Gastrocnemius medialis (tissue), 4 donors: ENCODE measurements at regions not wholly inside any gene's neighbourhood (a gene's known extent, or its start where the extent isn't known, plus 50 kb on each side); places are given as distances from the start of the nearest gene placed in this dataset.

ENCODE experiments used
- ATAC-seq, 2 donors: fragments of 150-250 bp; one replicate each; pipeline ENCODE4 v1.9.1; 2016
- DNase-seq, 2 donors: peaks; one replicate each; pipeline ENCODE4 v3.0.0-alpha.2; 2019
- H3K27ac ChIP-seq, 4 donors: fragments of 200-600 bp; sonication (generic); 1 replicate in 1 of 4; 2 replicates in 3 of 4; pipeline ENCODE4 v1.5.1; 2016 to 2018; ENCODE audit warnings: mild to moderate bottlenecking in 2 of 4, moderate library complexity in 1 of 4
- H3K27me3 ChIP-seq, 3 donors: fragments of 200-600 bp; sonication (generic) in 2 of 3; 1 replicate in 1 of 3; 2 replicates in 2 of 3; pipeline versions ENCODE4 v1.5.1 to v1.6.0; 2016 to 2019; ENCODE audit warnings: mild to moderate bottlenecking in 1 of 3, moderate library complexity in 1 of 3
- H3K36me3 ChIP-seq, 2 donors: fragments of 200-600 bp; sonication (generic) in 1 of 2; one replicate each; pipeline ENCODE4 v1.5.1; 2017 to 2018
- H3K4me1 ChIP-seq, 2 donors: fragments of 200-600 bp; sonication (generic) in 1 of 2; one replicate each; pipeline ENCODE4 v1.5.1; 2016 to 2017; ENCODE audit warnings: mild to moderate bottlenecking in 2 of 2
- H3K4me3 ChIP-seq, 4 donors: fragments of 200-600 bp; sonication (generic) in 3 of 4; 1 replicate in 1 of 4; 2 replicates in 3 of 4; pipeline ENCODE4 v1.5.1; 2016 to 2019; ENCODE audit warnings: mild to moderate bottlenecking in 2 of 4
- H3K9me3 ChIP-seq, 3 donors: fragments of 200-600 bp; sonication (generic) in 2 of 3; 1 replicate in 1 of 3; 2 replicates in 2 of 3; pipeline ENCODE4 v1.5.1; 2016 to 2019
- CTCF ChIP-seq, 5 experiments: fragments of 450-650 bp in 3 of 5; fragments of 200-600 bp in 2 of 5; sonication (generic) in 2 of 5; IDR thresholded peaks in 4 of 5; conservative IDR thresholded peaks in 1 of 5; 1 replicate in 4 of 5; 2 replicates in 1 of 5; pipeline ENCODE4 v1.5.1; 2016 to 2019; ENCODE audit warnings: antibody characterized with exemption in 5 of 5, mild to moderate bottlenecking in 3 of 5, moderate library complexity in 3 of 5
- POLR2A ChIP-seq, 2 donors: fragments of 450-650 bp; IDR thresholded peaks; one replicate each; pipeline ENCODE4 v1.6.1; 2017; ENCODE audit warnings: antibody characterized with exemption in 2 of 2, mild to moderate bottlenecking in 2 of 2, moderate library complexity in 2 of 2
- in situ Hi-C, 4 donors: fragments of 200-750 bp; cut with MboI; loops; one replicate each; pipeline versions ENCODE4 v1.15.0 to v1.8.0; 2017; ENCODE audit warnings: low sequenced_read_pairs in 4 of 4
- intact Hi-C: fragments of 100-400 bp; cut with DNase I; formaldehyde crosslinking; loops from one replicate; pipeline ENCODE4 v1.15.1; 2023; ENCODE audit warnings: low total_unique reads

- Histone ChIP-seq H3K36me3 (no peaks in the 10 kb centered on the region), H3K4me3 (no peak overlapping the region), H3K4me1 (no peaks in the 10 kb centered on the region), H3K9me3 (no peaks in the 10 kb centered on the region), H3K27ac (no peak overlapping the region), H3K27me3 (no peaks in the 10 kb centered on the region)
- in situ Hi-C loops = no loop called here
- intact Hi-C loops = no loop called here
- no peak for TF ChIP-seq POLR2A (IDR thresholded peaks at IDR 0.05)
- TF ChIP-seq CTCF (IDR thresholded peaks at IDR 0.05 in 4 of 5, conservative IDR thresholded peaks at IDR 0.05 in 1 of 5) = no peak
- DNase-seq = no peak
- no peak for ATAC-seq
These were observed 214.5 kb downstream of the KIT start for GRCh38 chr4:54872261-54872660.

- Histone ChIP-seq H3K9me3 (no peaks in the 10 kb centered on the region), H3K27me3 (no peaks in the 10 kb centered on the region), H3K27ac (no peak overlapping the region), H3K4me1 (no peaks in the 10 kb centered on the region), H3K4me3 (no peak overlapping the region), H3K36me3 (no peaks in the 10 kb centered on the region)
- DNase-seq (no peak), ATAC-seq (no peak)
- intact Hi-C loops = no loop called here
- in situ Hi-C loops = no loop called here
- TF ChIP-seq POLR2A (IDR thresholded peaks at IDR 0.05) (no peak), CTCF (IDR thresholded peaks at IDR 0.05 in 4 of 5, conservative IDR thresholded peaks at IDR 0.05 in 1 of 5) (no peak)
These were observed 206.0 kb downstream of the KIT start for GRCh38 chr4:54863571-54864255.

GRCh38 chr4:54861201-54861600 lies 203.4 kb downstream of the KIT start:
- in situ Hi-C loops (no loop called here), intact Hi-C loops (no loop called here)
- DNase-seq (no peak), ATAC-seq (no peak)
- Histone ChIP-seq H3K27me3 (no peaks in the 10 kb centered on the region), H3K9me3 (no peaks in the 10 kb centered on the region), H3K27ac (no peak overlapping the region), H3K36me3 (no peaks in the 10 kb centered on the region), H3K4me1 (no peaks in the 10 kb centered on the region), H3K4me3 (no peak overlapping the region)
- TF ChIP-seq CTCF (IDR thresholded peaks at IDR 0.05 in 4 of 5, conservative IDR thresholded peaks at IDR 0.05 in 1 of 5) = no peak
- no peak for TF ChIP-seq POLR2A (IDR thresholded peaks at IDR 0.05)

- in situ Hi-C loops (no loop called here), intact Hi-C loops (no loop called here)
- no peaks in the 10 kb centered on the region for H3K9me3 ChIP-seq
- TF ChIP-seq POLR2A (IDR thresholded peaks at IDR 0.05) = no peak
- no peaks in the 10 kb centered on the region for H3K36me3 ChIP-seq
- no peak overlapping the region for H3K4me3 ChIP-seq
- no peaks in the 10 kb centered on the region for H3K27me3 ChIP-seq
- no peaks in the 10 kb centered on the region for H3K4me1 ChIP-seq
- DNase-seq (no peak), ATAC-seq (no peak)
- H3K27ac ChIP-seq = no peak overlapping the region
These were observed 197.6 kb downstream of the KIT start for GRCh38 chr4:54855191-54855854.

GRCh38 chr4:54852602-54853001 lies 194.8 kb downstream of the KIT start:
- Histone ChIP-seq H3K4me1 (no peaks in the 10 kb centered on the region), H3K4me3 (no peak overlapping the region), H3K9me3 (no peaks in the 10 kb centered on the region), H3K27ac (no peak overlapping the region), H3K36me3 (no peaks in the 10 kb centered on the region), H3K27me3 (no peaks in the 10 kb centered on the region)
- ATAC-seq = no peak
- intact Hi-C loops (no loop called here), in situ Hi-C loops (no loop called here)
- DNase-seq = no peak
- no peak for TF ChIP-seq POLR2A (IDR thresholded peaks at IDR 0.05)
